Astrocyte (in vitro differentiated cells and primary cell): ENCODE measurements at regions not wholly inside any gene's neighbourhood (a gene's known extent, or its start where the extent isn't known, plus 50 kb on each side); places are given as distances from the start of the nearest gene placed in this dataset.
"Not testable (repeated sequence)": the region's sequence is repeated elsewhere in the genome, so short reads cannot be mapped to it uniquely, and the experiment has no call there.

Source experiments
- CTCF ChIP-seq: IDR thresholded peaks from 2 replicates; pipeline ENCODE4 v1.5.1; 2011; ENCODE audit warnings: low read depth, mild to moderate bottlenecking, inconsistent platforms, low read length, moderate library complexity; ENCODE audit not compliant: insufficient read depth
- EZH2 ChIP-seq: IDR thresholded peaks from 2 replicates; pipeline ENCODE4 v1.6.1; 2012; ENCODE audit warnings: mild to moderate bottlenecking, low read length, inconsistent platforms; ENCODE audit not compliant: insufficient read depth

GRCh38 chr11:14573539-14574057 is 53.4 kb upstream of the PSMA1 start:
- not testable (repeated sequence) for TF ChIP-seq CTCF, EZH2
